ENCODE measurements at regions not wholly inside any gene's neighbourhood (a gene's known extent, or its start where the extent isn't known, plus 50 kb on each side); places are given as distances from the start of the nearest gene placed in this dataset.

GRCh38 chr7:106520962-106521514 is 139.9 kb downstream of the CCDC71L start:
- no peak overlapping the region for H3K27ac ChIP-seq (ENCODE audit: extremely low read length, insufficient read depth, low read length)
- no peak overlapping the region for H3K4me2 ChIP-seq (ENCODE audit: low read depth, low read length)
- no peak overlapping the region for H3K4me3 ChIP-seq (replicated peaks in 1 of 3; ENCODE audit: insufficient read depth in 1 of 3, low read depth in 2 of 3, low read length in 3 of 3)
- ChIA-PET POLR2A (no interaction called here), CTCF (ENCODE audit: low intra/inter-chr PET ratio, low total read pairs) (no interaction called here)
- H3K36me3 ChIP-seq (replicated peaks in 1 of 2; ENCODE audit: control insufficient read depth in 1 of 2, insufficient read depth in 2 of 2, low read length in 2 of 2): no peaks in the 10 kb centered on the region
- FAIRE-seq (no peak), DNase-seq (ENCODE audit: low spot score) (no peak), ATAC-seq (no peak)
- no peak overlapping the region for H3K9ac ChIP-seq (ENCODE audit: insufficient read depth, low read depth, low read length)
- intact Hi-C loops (cut with micrococcal nuclease; ENCODE audit: unreplicated experiment): no loop called here
- H3K79me2 ChIP-seq (ENCODE audit: insufficient read depth, low read length): no peaks in the 10 kb centered on the region
- no peak overlapping the region for H2AFZ ChIP-seq (ENCODE audit: low read length)
- no peaks in the 10 kb centered on the region for H4K20me1 ChIP-seq (ENCODE audit: insufficient read depth, low read length)
- H3K4me1 ChIP-seq (ENCODE audit: insufficient read depth, low read length): no peaks in the 10 kb centered on the region
- WGBS (ENCODE audit: low lambda C conversion rate): 15% methylated on average over 3 of the region's 4 CpGs
- no peak for TF ChIP-seq AGO1 (IDR thresholded peaks at IDR 0.05; ENCODE audit: low read depth, low read length, poor library complexity, severe bottlenecking)
- no peak for TF ChIP-seq KMT2B (CRISPR knock-in tag; IDR thresholded peaks at IDR 0.05)
- no peak for TF ChIP-seq ZBTB1 (CRISPR knock-in tag; IDR thresholded peaks at IDR 0.05; ENCODE audit: borderline replicate concordance)
- TF ChIP-seq ZNF83 (CRISPR knock-in tag; IDR thresholded peaks at IDR 0.05; ENCODE audit: borderline replicate concordance): no peak
- TF ChIP-seq, protein P1, sequence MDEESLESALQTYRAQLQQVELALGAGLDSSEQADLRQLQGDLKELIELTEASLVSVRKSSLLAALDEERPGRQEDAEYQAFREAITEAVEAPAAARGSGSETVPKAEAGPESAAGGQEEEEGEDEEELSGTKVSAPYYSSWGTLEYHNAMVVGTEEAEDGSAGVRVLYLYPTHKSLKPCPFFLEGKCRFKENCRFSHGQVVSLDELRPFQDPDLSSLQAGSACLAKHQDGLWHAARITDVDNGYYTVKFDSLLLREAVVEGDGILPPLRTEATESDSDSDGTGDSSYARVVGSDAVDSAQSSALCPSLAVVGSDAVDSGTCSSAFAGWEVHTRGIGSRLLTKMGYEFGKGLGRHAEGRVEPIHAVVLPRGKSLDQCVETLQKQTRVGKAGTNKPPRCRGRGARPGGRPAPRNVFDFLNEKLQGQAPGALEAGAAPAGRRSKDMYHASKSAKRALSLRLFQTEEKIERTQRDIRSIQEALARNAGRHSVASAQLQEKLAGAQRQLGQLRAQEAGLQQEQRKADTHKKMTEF (CRISPR knock-in tag; IDR thresholded peaks at IDR 0.05): no peak
- no peak for TF ChIP-seq IKZF4 (CRISPR knock-in tag; IDR thresholded peaks at IDR 0.05; ENCODE audit: borderline replicate concordance, low read depth, not compliant biosample characterization)
- TF ChIP-seq ZFP36L1 (CRISPR knock-in tag; IDR thresholded peaks at IDR 0.05): no peak
- no peak for TF ChIP-seq ZNF446 (CRISPR knock-in tag; IDR thresholded peaks at IDR 0.05)
- TF ChIP-seq NBN (conservative IDR thresholded peaks at IDR 0.05): no peak
- no peak for TF ChIP-seq ZNF703 (CRISPR knock-in tag; IDR thresholded peaks at IDR 0.05; ENCODE audit: borderline replicate concordance)
- TF ChIP-seq PHF21A (CRISPR knock-in tag; IDR thresholded peaks at IDR 0.05): no peak
- no peak for TF ChIP-seq ZEB1 (IDR thresholded peaks at IDR 0.05; ENCODE audit: insufficient replicate concordance, low read depth)
- no peak for TF ChIP-seq SNAPC2 (CRISPR knock-in tag; IDR thresholded peaks at IDR 0.05)
- TF ChIP-seq ZNF747 (CRISPR knock-in tag; IDR thresholded peaks at IDR 0.05; ENCODE audit: borderline replicate concordance): no peak
- TF ChIP-seq KLF12 (CRISPR knock-in tag; IDR thresholded peaks at IDR 0.05; ENCODE audit: borderline replicate concordance): no peak
- no peaks in the 10 kb centered on the region for H3K9me3 ChIP-seq (ENCODE audit: low read length)
- BruUV-seq (replicated peaks): no TSS peak
- peaks cover 0 to 6% of the 10 kb centered on the region in 2 experiments; a peak in 3 of 5 replicates for H3K27me3 ChIP-seq (ENCODE audit: control insufficient read depth in 1 of 2, insufficient read depth in 2 of 2, low read length in 2 of 2)
- in situ Hi-C loops (cut with HindIII; ENCODE audit: extremely low pct_ligation_motif_present, low pct_unique_long_range_greater_than_20kb): no loop called here

Data from HepG2 (cell line).